NCI-H526 (cell line): ENCODE measurements at regions not wholly inside any gene's neighbourhood (a gene's known extent, or its start where the extent isn't known, plus 50 kb on each side); places are given as distances from the start of the nearest gene placed in this dataset.
"Not testable (repeated sequence)": the region's sequence is repeated elsewhere in the genome, so short reads cannot be mapped to it uniquely, and the experiment has no call there.

Experiments
- DNase-seq, 2 experiments: peaks; one replicate each; lab custom pipeline; 2025; lab: John Stamatoyannopoulos, UW

GRCh38 chr18:42474577-42474976 lies 519.5 kb downstream of the PIK3C3 start:
- DNase-seq: no peak

GRCh38 chr18:42475157-42475556 lies 520.1 kb downstream of the PIK3C3 start:
- no peak for DNase-seq

GRCh38 chr18:42477267-42477666 lies 522.2 kb downstream of the PIK3C3 start:
- no peak for DNase-seq

- no peak for DNase-seq
Measured at GRCh38 chr18:42480441-42480840, 525.4 kb downstream of the PIK3C3 start.

- no peak for DNase-seq
Measured at GRCh38 chr18:42484648-42485047, 529.6 kb downstream of the PIK3C3 start.

- DNase-seq: no peak
Measured at GRCh38 chr18:42486271-42486670, 531.2 kb downstream of the PIK3C3 start.

GRCh38 chr18:42508683-42509296 lies 553.8 kb downstream of the PIK3C3 start:
- no peak for DNase-seq

- DNase-seq: no peak
Measured at GRCh38 chr18:42509750-42510415, 554.8 kb downstream of the PIK3C3 start.

GRCh38 chr18:42510540-42510939 lies 555.5 kb downstream of the PIK3C3 start:
- DNase-seq: no peak

- DNase-seq: no peak
Measured at GRCh38 chr18:42513441-42513840, 558.4 kb downstream of the PIK3C3 start.

GRCh38 chr18:42514512-42514911 lies 559.5 kb downstream of the PIK3C3 start:
- no peak for DNase-seq

GRCh38 chr18:42517896-42518295 lies 562.9 kb downstream of the PIK3C3 start:
- no peak for DNase-seq

- not testable (repeated sequence) for DNase-seq
Measured at GRCh38 chr18:42518331-42518730, 563.3 kb downstream of the PIK3C3 start.

GRCh38 chr18:42520138-42520537 lies 565.1 kb downstream of the PIK3C3 start:
- no peak for DNase-seq

- DNase-seq: no peak
Measured at GRCh38 chr18:42525905-42526304, 570.9 kb downstream of the PIK3C3 start.

- no peak for DNase-seq
Measured at GRCh38 chr18:42527766-42528165, 572.7 kb downstream of the PIK3C3 start.

GRCh38 chr18:42530276-42530675 lies 575.2 kb downstream of the PIK3C3 start:
- no peak for DNase-seq

- DNase-seq: no peak
Measured at GRCh38 chr18:42532119-42532518, 577.1 kb downstream of the PIK3C3 start.

GRCh38 chr18:42533009-42533575 lies 578.1 kb downstream of the PIK3C3 start:
- DNase-seq: no peak

- DNase-seq: no peak
Measured at GRCh38 chr18:42533616-42534015, 578.6 kb downstream of the PIK3C3 start.

GRCh38 chr18:42534313-42534712 lies 579.3 kb downstream of the PIK3C3 start:
- no peak for DNase-seq

GRCh38 chr18:42536442-42536841 lies 579.0 kb downstream of the RIT2 start:
- DNase-seq: no peak

GRCh38 chr18:42537291-42537690 lies 578.2 kb downstream of the RIT2 start:
- DNase-seq: no peak

- no peak for DNase-seq
Measured at GRCh38 chr18:42544901-42545300, 570.6 kb downstream of the RIT2 start.
